ENCODE measurements at regions not wholly inside any gene's neighbourhood (a gene's known extent, or its start where the extent isn't known, plus 50 kb on each side); places are given as distances from the start of the nearest gene placed in this dataset.

DNA sequence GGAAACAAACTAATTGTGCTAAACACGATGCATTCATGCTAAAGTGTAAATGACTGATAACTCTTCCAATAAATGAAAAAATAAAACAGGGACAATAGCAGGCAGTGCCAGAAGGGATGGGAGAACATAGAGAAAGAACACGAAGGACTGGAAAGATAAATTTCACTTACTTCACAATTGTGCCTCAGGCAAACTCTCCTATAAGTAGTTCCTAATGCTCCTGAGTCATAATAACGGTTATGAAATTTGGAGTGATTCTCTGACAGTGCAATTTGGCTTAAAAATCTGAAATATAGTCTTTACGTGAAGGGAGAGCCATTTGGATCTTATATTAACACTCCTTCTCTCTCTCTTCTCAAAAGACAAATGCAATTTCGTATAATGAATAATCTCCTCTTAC is 2218.5 kb downstream of the MAT2B start (continued):
- TF ChIP-seq, protein P1, sequence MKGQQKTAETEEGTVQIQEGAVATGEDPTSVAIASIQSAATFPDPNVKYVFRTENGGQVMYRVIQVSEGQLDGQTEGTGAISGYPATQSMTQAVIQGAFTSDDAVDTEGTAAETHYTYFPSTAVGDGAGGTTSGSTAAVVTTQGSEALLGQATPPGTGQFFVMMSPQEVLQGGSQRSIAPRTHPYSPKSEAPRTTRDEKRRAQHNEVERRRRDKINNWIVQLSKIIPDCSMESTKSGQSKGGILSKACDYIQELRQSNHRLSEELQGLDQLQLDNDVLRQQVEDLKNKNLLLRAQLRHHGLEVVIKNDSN (IDR thresholded peaks at IDR 0.05; ENCODE audit: borderline replicate concordance, extremely low read length, insufficient read depth, low read depth, low read length): no peak
- TF ChIP-seq STAT1 (conservative IDR thresholded peaks at IDR 0.05): no peak
- TF ChIP-seq SREBF1 (IDR thresholded peaks at IDR 0.05; ENCODE audit: low read length): no peak
- no peak for TF ChIP-seq BCL11A (IDR thresholded peaks at IDR 0.05; ENCODE audit: low read depth, low read length)
- no peak for TF ChIP-seq MTA3 (IDR thresholded peaks at IDR 0.05; ENCODE audit: borderline replicate concordance, low read length)
- TF ChIP-seq MLLT1 (IDR thresholded peaks at IDR 0.05): no peak
- TF ChIP-seq FOXK2 (IDR thresholded peaks at IDR 0.05): no peak
- no peak for TF ChIP-seq POLR2A (IDR thresholded peaks at IDR 0.05; ENCODE audit: low read depth, low read length)
- no peak for TF ChIP-seq BCL3 (IDR thresholded peaks at IDR 0.05; ENCODE audit: borderline replicate concordance, insufficient read depth, low read depth, low read length, poor library complexity, severe bottlenecking)
- TF ChIP-seq EZH2 (IDR thresholded peaks at IDR 0.05; ENCODE audit: borderline replicate concordance, control insufficient read depth, low read depth, low read length): no peak
- no peak for TF ChIP-seq SIX5 (IDR thresholded peaks at IDR 0.05; ENCODE audit: low read depth, low read length, severe bottlenecking)
- TF ChIP-seq YBX1 (IDR thresholded peaks at IDR 0.05): no peak

Measured in GM12878 (cell line).